NT2/D1 (cell line): ENCODE measurements at regions not wholly inside any gene's neighbourhood (a gene's known extent, or its start where the extent isn't known, plus 50 kb on each side); places are given as distances from the start of the nearest gene placed in this dataset.

Source experiments
- DNase-seq: peaks from one replicate; pipeline ENCODE4 v3.0.0-alpha.2; 2011; ENCODE audit warnings: low read depth, low spot score
- H3K27me3 ChIP-seq: 2 replicates; pipeline ENCODE4 v1.6.0; 2011; ENCODE audit warnings: mild to moderate bottlenecking; ENCODE audit not compliant: insufficient read length, insufficient read depth
- H3K36me3 ChIP-seq: 2 replicates; pipeline ENCODE4 v1.6.1; 2011; ENCODE audit warnings: mild to moderate bottlenecking, low read length, mixed read lengths; ENCODE audit not compliant: insufficient read depth, insufficient read length
- H3K4me1 ChIP-seq: 2 replicates; pipeline ENCODE4 v1.5.1; 2011; ENCODE audit not compliant: insufficient read depth, insufficient read length
- H3K4me3 ChIP-seq: 2 replicates; pipeline ENCODE4 v1.5.1; 2011; ENCODE audit warnings: low read depth; ENCODE audit not compliant: insufficient read length
- H3K9ac ChIP-seq: 2 replicates; pipeline ENCODE4 v1.6.0; 2011; ENCODE audit warnings: low read depth; ENCODE audit not compliant: insufficient read length
- H3K9me3 ChIP-seq: 2 replicates; pipeline ENCODE4 v1.5.1; 2011; ENCODE audit warnings: mild to moderate bottlenecking, low read length; ENCODE audit not compliant: insufficient read depth
- SUZ12 ChIP-seq: IDR thresholded peaks from 2 replicates; pipeline ENCODE4 v1.6.1; 2011; ENCODE audit not compliant: insufficient read length, insufficient read depth; ENCODE audit errors: extremely low read depth
- YY1 ChIP-seq: IDR thresholded peaks from 2 replicates; pipeline ENCODE4 v1.6.1; 2011; ENCODE audit not compliant: insufficient read length, insufficient read depth
- ZNF274 ChIP-seq: IDR thresholded peaks from 2 replicates; pipeline ENCODE4 v1.6.1; 2011; ENCODE audit warnings: mild to moderate bottlenecking, low read depth, low read length

- Histone ChIP-seq H3K4me1 (peaks cover 13% of the 10 kb centered on the region), H3K36me3 (peaks cover 3% of the 10 kb centered on the region), H3K4me3 (no peak overlapping the region), H3K9me3 (no peaks in the 10 kb centered on the region), H3K9ac (no peak overlapping the region), H3K27me3 (peaks cover 3% of the 10 kb centered on the region)
- DNase-seq = no peak
- TF ChIP-seq ZNF274 = no peak
Observed at GRCh38 chr17:79176792-79177601, 102.4 kb downstream of the ENGASE start.

- Histone ChIP-seq H3K4me1 (peaks cover 10% of the 10 kb centered on the region), H3K9ac (no peak overlapping the region), H3K9me3 (no peaks in the 10 kb centered on the region), H3K27me3 (no peaks in the 10 kb centered on the region), H3K4me3 (no peak overlapping the region), H3K36me3 (peaks cover 3% of the 10 kb centered on the region)
- TF ChIP-seq ZNF274 (no peak), SUZ12 (no peak), YY1 (no peak)
- no peak for DNase-seq
Observed at GRCh38 chr17:79174905-79175856, 100.6 kb downstream of the ENGASE start.

GRCh38 chr17:79174193-79174765, 99.7 kb downstream of the ENGASE start:
- Histone ChIP-seq H3K27me3 (no peaks in the 10 kb centered on the region), H3K9ac (no peak overlapping the region), H3K36me3 (peaks cover 3% of the 10 kb centered on the region), H3K4me3 (no peak overlapping the region), H3K9me3 (no peaks in the 10 kb centered on the region), H3K4me1 (peaks cover 10% of the 10 kb centered on the region)
- DNase-seq = no peak
- TF ChIP-seq ZNF274 (no peak), YY1 (no peak), SUZ12 (no peak)

DNA sequence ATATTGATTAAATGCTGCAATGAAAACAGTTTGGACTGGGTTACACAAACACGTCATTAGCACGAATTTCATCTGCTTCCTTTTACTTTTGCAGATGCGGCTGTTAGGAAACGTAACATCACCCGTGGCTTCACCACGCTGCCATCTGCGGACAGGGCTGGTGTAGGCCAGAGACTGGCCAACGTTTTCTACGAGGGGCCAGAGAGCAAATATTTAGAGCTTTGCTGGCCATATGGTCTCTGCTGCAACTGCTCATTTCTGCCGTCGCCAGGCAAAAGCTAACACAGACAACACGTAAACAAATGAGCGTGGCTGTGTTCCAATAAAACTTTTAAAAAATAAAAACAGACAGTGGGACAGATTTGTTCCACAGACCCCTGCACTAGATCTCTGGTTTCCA, 96.6 kb downstream of the ENGASE start:
- Histone ChIP-seq H3K9ac (no peak overlapping the region), H3K36me3 (no peaks in the 10 kb centered on the region), H3K4me1 (peaks cover 13% of the 10 kb centered on the region), H3K4me3 (no peak overlapping the region), H3K9me3 (no peaks in the 10 kb centered on the region), H3K27me3 (no peaks in the 10 kb centered on the region)
- TF ChIP-seq SUZ12 (no peak), YY1 (no peak), ZNF274 (no peak)
- no peak for DNase-seq

GRCh38 chr17:79169861-79170260, 95.2 kb downstream of the ENGASE start:
- no peaks in the 10 kb centered on the region for H3K27me3 ChIP-seq
- TF ChIP-seq SUZ12 = no peak
- TF ChIP-seq YY1 = no peak
- TF ChIP-seq ZNF274 = no peak
- H3K4me1 ChIP-seq = peaks cover 18% of the 10 kb centered on the region
- H3K9ac ChIP-seq = no peak overlapping the region
- no peak overlapping the region for H3K4me3 ChIP-seq
- H3K36me3 ChIP-seq = no peaks in the 10 kb centered on the region
- no peaks in the 10 kb centered on the region for H3K9me3 ChIP-seq
- no peak for DNase-seq

- no peak for DNase-seq
- H3K9ac ChIP-seq = no peak overlapping the region
- peaks cover 18% of the 10 kb centered on the region for H3K4me1 ChIP-seq
- no peak overlapping the region for H3K4me3 ChIP-seq
- no peaks in the 10 kb centered on the region for H3K36me3 ChIP-seq
- H3K9me3 ChIP-seq = no peaks in the 10 kb centered on the region
- TF ChIP-seq ZNF274 (no peak), YY1 (no peak), SUZ12 (no peak)
- no peaks in the 10 kb centered on the region for H3K27me3 ChIP-seq
Observed at GRCh38 chr17:79169366-79169765, 94.7 kb downstream of the ENGASE start.

DNA sequence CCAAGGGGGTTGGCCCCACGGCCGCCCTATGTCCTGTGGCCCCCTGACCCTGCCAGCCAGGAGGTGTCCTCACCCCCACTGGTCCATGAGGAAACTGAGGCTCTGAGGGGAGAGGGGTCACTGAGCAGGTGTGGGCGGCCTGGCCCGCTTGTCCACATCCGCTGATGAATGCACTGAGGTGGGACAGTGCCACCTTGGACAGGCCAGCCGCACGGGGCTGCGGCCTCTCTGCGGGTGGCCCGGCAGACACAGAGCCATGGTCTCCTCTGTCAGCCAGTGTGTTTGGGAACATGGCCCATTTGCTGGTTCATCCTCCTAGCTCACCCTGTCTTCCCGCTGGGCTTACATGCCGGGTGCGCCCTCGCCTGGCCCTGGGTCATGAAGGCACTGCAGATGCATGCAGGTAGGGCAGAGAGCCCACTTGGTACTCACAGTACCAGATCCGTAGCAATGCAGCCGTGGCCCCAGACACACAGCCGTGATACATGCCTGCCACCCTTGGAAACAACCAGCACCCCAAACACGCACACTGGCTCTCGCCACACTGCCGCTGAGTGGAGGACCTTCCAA, 93.9 kb downstream of the ENGASE start:
- no peak for DNase-seq
- H3K4me1 ChIP-seq = peaks cover 19% of the 10 kb centered on the region
- no peak overlapping the region for H3K4me3 ChIP-seq
- H3K9me3 ChIP-seq = no peaks in the 10 kb centered on the region
- TF ChIP-seq ZNF274 = no peak
- TF ChIP-seq YY1 = no peak
- no peak for TF ChIP-seq SUZ12
- H3K36me3 ChIP-seq = no peaks in the 10 kb centered on the region
- H3K9ac ChIP-seq = no peak overlapping the region
- H3K27me3 ChIP-seq = no peaks in the 10 kb centered on the region
